NCI-H1048 (cell line): ENCODE measurements at regions not wholly inside any gene's neighbourhood (a gene's known extent, or its start where the extent isn't known, plus 50 kb on each side); places are given as distances from the start of the nearest gene placed in this dataset.

Experiments
- DNase-seq: peaks from one replicate; lab custom pipeline; 2025; lab: John Stamatoyannopoulos, UW

DNA sequence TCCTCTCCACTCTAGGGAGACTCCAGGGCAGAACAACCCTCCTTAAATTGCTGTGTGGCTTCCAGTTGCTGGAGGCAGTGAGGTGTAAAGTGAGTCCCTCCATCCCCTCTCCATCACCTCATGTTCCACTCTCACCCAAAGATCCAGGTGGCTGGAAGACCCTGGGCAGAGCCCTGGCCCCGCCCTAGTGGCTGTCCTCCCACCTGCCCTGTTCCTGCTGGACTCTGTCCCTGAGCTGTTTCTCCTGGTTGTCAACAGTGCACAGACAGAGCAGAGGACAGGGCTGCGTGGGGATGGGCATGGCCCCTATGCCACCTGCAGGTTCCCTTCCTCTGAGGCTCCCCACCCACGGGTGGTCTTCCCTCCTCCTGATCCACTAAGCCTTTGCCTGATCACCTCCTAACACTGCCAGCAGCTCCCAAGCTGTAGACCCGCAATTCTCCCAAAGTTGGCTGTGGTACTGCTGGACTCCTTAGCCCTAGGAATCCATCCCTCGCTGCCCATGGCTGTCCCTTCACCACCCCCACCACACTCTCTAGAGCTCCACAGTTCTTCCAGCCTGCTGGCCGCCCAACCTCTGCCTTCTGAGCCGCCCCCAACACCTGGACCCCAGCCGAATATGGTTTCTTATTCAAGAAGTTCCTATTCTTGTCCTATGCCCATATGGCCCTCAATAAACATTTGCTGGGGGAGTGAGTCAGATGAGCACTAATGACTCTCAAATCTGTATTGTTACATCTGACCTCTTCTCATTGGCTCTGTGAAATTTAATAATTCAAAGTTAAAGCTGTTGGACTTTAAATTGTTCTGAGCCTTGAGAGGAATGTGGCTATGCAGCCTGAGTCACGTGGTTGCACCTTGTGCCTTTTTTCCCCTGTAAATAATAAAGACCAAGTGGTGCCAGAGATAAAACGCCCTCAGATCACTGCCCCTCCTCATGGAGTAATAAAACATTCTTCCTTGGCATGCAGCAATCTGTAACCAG is 260.0 kb upstream of the HS6ST1 start:
- DNase-seq, result no peak

DNA sequence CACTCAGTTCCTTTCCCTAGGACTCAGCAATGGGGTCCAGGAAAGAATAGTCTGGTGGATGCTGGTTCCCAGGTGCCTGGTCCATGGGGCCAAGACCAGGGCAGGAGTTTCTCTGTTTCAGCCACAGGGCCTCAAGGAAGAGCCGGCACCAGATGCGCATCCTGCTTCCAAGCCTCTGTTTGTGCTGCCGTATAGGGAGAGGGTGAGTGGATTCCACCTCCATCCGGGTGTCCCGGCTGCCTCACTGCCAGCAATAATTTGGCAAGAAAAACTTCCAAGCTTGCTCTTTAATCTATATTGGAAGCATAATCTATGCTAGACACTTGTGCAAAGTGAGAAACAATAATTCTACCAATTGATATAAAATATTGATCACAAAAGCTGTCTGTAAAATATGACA is 261.2 kb upstream of the HS6ST1 start:
- DNase-seq, result no peak

DNA sequence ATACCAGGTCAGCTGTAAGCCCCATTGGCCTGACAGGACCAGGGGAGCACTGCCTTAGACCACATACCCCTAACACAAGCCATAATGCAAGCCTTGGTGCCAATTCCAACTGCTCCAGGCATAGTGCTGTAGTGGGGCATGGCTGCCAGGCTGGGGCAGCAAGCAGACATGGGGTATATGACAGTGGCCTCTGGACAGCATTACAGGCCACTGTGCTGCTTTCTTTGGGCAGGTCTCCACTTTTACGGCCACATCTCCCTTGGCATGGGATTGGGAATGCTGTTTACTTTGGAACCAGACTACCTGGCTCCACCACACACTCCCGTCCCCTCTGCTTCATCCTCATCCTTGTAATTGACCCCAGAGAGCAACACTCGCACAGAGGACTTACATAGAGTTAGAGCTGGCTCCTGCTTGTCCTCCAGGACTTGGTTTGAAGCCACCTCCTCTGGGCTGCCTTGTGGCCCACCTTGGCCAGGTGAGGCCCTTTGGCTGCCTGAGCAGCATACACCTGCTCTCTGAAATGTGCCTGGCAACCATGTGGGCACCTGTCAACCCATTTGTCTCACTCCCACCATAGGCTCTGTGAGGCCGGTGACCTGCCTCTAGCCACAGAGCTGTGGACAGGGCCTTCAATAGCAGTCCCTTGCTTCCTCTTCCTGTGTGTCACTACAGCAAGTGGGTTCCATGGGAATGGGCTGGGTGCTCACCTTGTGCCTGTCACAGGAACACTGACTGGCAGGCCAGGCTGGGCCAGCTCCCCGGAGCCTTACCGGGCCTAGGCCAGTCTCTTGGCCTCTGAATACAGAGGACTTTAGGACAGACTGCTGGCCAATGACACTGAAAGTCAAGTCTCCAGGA is 262.6 kb upstream of the HS6ST1 start:
- DNase-seq, result no peak

- no peak for DNase-seq
These were observed 263.2 kb upstream of the HS6ST1 start for GRCh38 chr2:128581849-128582244.

DNA sequence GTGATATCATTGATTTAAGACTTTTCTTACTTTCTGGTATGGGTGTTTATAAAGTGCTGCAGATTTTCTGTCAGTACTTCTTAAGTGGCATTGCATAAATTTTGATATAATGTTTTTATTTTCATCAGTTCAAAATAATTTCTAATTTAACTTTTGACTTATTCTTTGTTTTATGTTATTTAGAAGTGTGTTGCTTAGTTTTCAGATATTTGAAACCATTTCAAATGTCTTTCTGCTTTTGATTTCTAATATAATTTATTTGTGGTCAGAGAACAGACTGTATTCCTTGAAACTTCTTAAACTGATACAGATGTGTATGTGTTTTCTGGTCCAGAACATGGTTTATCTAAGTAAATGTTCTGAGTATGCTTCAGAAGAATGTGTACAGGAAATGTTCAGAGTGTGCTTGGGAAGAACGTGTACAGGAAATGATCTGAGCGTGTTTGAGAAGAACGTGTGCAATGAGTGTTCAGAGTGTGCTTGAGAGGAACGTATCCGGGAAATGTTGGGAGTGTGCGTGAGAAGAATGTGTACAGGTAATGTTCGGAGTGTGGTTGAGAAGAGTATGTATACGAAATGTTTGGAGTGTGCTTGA is 265.7 kb upstream of the HS6ST1 start:
- DNase-seq, result no peak

- DNase-seq, result no peak
These were observed 267.0 kb upstream of the HS6ST1 start for GRCh38 chr2:128585706-128586105.

DNA sequence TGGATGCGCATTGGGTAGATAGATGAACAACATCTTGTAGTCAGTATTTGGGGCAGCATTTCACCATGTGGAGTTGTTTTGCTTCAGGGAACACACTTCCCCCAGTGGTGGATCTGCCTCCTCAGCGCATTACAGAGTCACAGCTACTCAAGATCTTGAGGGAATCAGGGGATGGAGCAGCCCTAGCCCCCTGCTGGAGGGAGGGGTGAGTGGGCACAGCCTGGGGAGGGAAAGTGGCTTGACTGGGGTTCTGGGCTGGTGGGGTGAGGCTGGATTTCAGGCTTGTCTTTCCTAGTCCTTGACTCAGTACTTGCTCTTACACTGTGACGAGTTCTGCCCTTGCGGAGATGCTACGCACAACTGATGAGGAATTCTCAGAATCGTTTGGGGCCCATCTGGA is 271.0 kb upstream of the HS6ST1 start:
- DNase-seq, result no peak

DNA sequence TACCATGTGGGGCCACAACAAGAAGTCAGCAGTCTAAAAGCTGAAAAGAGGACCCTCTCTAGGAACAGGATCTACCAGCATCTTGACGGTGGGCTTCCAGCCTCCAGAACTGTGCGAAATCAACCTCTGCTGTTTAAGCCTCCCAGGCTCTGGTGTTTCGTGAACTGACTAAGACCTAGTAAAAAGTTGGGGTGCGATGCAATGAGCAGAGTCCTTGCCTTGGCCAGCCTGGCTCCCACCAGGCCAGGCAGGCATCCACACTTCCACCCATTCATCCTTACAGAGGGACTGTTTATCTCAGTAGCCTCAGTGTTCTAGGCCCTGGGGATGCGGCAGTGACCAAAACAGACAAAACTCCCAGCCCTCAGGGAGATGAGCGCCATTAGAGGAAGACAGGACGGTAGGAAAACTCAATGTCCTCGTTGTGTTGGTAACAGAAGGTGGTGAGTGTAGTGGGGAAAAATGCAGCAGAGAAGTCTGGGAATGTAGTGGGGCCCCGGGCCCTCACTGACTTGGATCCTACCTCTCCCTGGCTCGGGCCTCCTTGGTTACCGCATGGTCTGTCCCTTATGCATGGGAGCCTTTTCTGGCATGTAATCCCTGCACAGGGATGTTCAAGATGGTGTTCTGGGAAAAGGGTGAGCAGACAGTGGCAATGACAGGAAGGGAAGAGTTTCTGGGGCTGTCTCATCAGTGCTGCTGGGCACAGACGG is 271.8 kb upstream of the HS6ST1 start:
- DNase-seq, result no peak

DNA sequence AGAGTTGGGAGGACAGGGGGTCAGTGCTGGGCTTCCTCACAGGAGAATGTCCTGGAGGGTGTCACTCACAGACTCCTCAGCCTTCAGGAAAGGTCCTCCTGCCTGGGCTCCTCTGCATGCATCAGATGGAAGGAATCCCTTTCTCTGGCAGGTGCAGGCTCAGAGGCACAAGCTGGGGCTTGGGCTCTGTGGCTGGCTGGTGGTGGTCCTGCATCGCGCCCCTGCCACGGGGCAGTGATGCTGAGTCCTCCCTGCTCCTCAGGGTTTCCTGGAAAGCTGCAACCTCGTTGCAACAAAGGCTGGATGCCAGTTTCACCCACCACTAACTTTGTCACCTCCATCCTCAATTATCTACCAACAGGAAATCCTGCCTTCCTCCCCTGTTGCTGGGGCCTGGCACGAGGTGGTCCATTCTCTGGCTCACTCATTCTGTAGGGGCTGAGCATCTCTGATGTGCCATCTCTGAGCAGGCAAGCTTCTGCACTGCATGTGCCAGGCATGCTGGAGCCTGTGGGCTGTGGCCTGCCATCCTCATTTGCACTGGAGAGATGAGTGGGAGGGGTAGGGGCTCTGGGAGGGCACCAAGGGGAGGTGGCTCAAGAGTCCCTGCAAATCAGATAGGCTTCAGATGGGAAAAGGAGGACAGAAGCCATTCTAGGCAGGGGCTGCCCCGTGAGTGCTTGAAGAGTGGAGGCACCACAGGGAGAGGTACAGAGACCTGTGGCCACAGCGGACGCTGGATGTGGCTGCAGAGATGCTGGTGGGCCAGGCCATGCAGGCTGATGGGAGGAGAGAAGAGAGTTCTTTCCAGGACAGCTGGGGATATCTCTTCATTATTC is 272.6 kb upstream of the HS6ST1 start:
- DNase-seq, result no peak

GRCh38 chr2:128591861-128592822 is 273.5 kb upstream of the HS6ST1 start:
- no peak for DNase-seq

- no peak for DNase-seq
These were observed 274.8 kb upstream of the HS6ST1 start for GRCh38 chr2:128593518-128593878.

GRCh38 chr2:128593879-128594650 is 275.4 kb upstream of the HS6ST1 start:
- no peak for DNase-seq

DNA sequence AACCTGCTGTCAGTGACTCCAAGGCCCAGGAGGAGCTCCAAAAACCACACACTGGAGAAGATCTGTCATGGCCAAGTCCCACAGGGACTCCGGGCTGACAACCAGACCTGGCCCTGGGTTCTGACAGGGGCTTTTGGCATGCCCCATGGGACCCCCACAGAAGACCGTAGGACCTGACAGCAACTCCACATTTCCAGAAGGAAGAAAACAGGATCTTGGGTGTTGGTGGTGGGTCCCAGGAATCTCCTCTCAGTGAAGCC is 275.9 kb upstream of the HS6ST1 start:
- no peak for DNase-seq

- no peak for DNase-seq
These were observed 276.4 kb upstream of the HS6ST1 start for GRCh38 chr2:128594953-128595677.

GRCh38 chr2:128595763-128596395 is 277.2 kb upstream of the HS6ST1 start:
- no peak for DNase-seq

- DNase-seq, result no peak
These were observed 277.9 kb upstream of the HS6ST1 start for GRCh38 chr2:128596396-128597120.

DNA sequence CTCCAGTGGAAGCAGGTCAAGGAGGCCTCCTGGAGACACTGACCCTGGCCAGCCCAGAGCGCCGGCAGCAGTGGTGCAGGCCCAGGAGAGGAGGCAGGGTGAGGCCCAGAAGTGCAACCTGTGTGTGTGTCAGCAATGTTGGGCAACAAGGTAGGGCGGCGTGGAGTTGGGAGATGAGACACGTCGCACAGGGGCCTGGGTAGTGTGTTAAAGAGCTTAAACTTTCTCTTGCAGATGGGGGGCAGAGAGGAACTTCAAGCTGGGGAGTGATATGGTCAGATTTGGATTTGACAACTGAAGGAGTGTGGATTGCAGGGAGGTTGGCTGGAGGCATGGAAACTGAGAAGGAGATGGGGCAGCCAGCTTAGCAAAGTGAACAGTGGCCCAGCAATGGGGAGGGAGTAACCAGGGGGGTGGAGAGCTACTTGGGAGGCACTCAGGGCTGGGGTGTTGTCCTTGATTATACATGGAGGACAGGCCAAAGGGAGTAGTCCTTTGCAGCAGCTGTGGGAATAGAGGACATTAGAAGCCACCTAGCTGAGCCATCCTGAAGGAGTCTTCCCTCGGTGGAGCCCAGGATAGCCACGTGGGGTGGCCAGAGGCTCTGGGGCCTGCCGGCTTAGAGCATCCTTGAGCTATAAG is 278.6 kb upstream of the HS6ST1 start:
- DNase-seq, result no peak
